GM12878 (cell line): ENCODE measurements at regions not wholly inside any gene's neighbourhood (a gene's known extent, or its start where the extent isn't known, plus 50 kb on each side); places are given as distances from the start of the nearest gene placed in this dataset.

Experiments
- CTCF ChIP-seq, 3 experiments: IDR thresholded peaks in 2 of 3; conservative IDR thresholded peaks in 1 of 3; 2 replicates each; pipeline ENCODE4 v1.5.1; 2011; ENCODE audit warnings: low read depth in 3 of 3, low read length in 3 of 3, mild to moderate bottlenecking in 3 of 3, control low read depth in 2 of 3, moderate library complexity in 2 of 3, inconsistent platforms in 1 of 3, mixed read lengths in 1 of 3; ENCODE audit not compliant: control insufficient read depth in 2 of 3, insufficient read depth in 1 of 3; ENCODE audit errors: extremely low read depth in 1 of 3
- EP300 ChIP-seq, 2 experiments: fragments of 150-350 bp in 1 of 2; IDR thresholded peaks; 2 replicates each; pipeline ENCODE4 v1.6.1; 2011 to 2012; ENCODE audit warnings: low read depth in 2 of 2, low read length in 2 of 2, borderline replicate concordance in 1 of 2, improper control_type of control experiment in 1 of 2, inconsistent platforms in 1 of 2; ENCODE audit not compliant: control insufficient read depth in 1 of 2
- EZH2 ChIP-seq: IDR thresholded peaks from 2 replicates; pipeline ENCODE4 v1.6.1; 2012; ENCODE audit warnings: low read depth, mild to moderate bottlenecking, control low read depth, inconsistent platforms, low read length, borderline replicate concordance; ENCODE audit not compliant: control insufficient read depth
- HCFC1 ChIP-seq: fragments of 150-350 bp; IDR thresholded peaks from 2 replicates; pipeline ENCODE4 v1.6.1; 2014; ENCODE audit warnings: low read length
- MAX ChIP-seq: IDR thresholded peaks from 2 replicates; pipeline ENCODE4 v1.6.1; 2012; ENCODE audit warnings: low read depth, low read length, improper control_type of control experiment
- MXI1 ChIP-seq: fragments of 150-350 bp; IDR thresholded peaks from 2 replicates; pipeline ENCODE4 v1.6.1; 2011; ENCODE audit warnings: low read depth, mild to moderate bottlenecking, inconsistent platforms, low read length, improper control_type of control experiment
- NR2C2 ChIP-seq: IDR thresholded peaks from 2 replicates; pipeline ENCODE4 v1.6.1; 2011; ENCODE audit warnings: borderline replicate concordance, low read depth; ENCODE audit not compliant: control insufficient read depth, insufficient read length
- NRF1 ChIP-seq: conservative IDR thresholded peaks from 2 replicates; pipeline ENCODE4 v1.6.1; 2011; ENCODE audit warnings: mild to moderate bottlenecking, low read depth, low read length, improper control_type of control experiment
- POLR2A ChIP-seq: IDR thresholded peaks from 2 replicates; pipeline ENCODE4 v1.6.1; 2011; ENCODE audit warnings: low read depth, mild to moderate bottlenecking, low read length
- POLR2AphosphoS5 ChIP-seq: IDR thresholded peaks from 2 replicates; pipeline ENCODE4 v1.6.1; 2011; ENCODE audit warnings: mild to moderate bottlenecking, low read length, inconsistent platforms
- TBL1XR1 ChIP-seq: IDR thresholded peaks from 2 replicates; pipeline ENCODE4 v1.6.1; 2012; ENCODE audit warnings: low read depth, low read length, improper control_type of control experiment
- ZBTB33 ChIP-seq: fragments of 450-650 bp; IDR thresholded peaks from 2 replicates; pipeline ENCODE4 v1.6.1; 2017; ENCODE audit warnings: mild to moderate bottlenecking
- ZNF24 ChIP-seq: fragments of 450-650 bp; IDR thresholded peaks from 2 replicates; pipeline ENCODE4 v1.6.1; 2017; ENCODE audit warnings: antibody characterized with exemption, mild to moderate bottlenecking

- TF ChIP-seq CTCF (IDR thresholded peaks at IDR 0.05 in 2 of 3, conservative IDR thresholded peaks at IDR 0.05 in 1 of 3; ENCODE audit: control insufficient read depth in 2 of 3, extremely low read depth in 1 of 3, insufficient read depth in 1 of 3, low read depth in 3 of 3, low read length in 3 of 3) (no peak), NRF1 (no peak), HCFC1 (no peak), MAX (no peak), TBL1XR1 (no peak), EZH2 (no peak), POLR2AphosphoS5 (no peak), NR2C2 (no peak), EP300 (IDR thresholded peaks at IDR 0.05; ENCODE audit: borderline replicate concordance in 1 of 2, control insufficient read depth in 1 of 2, low read depth in 2 of 2, low read length in 2 of 2) (no peak), ZBTB33 (no peak), MXI1 (no peak), POLR2A (no peak), ZNF24 (no peak)
These were observed 119.4 kb upstream of the GADL1 start for GRCh38 chr3:31013843-31014242.
